Pancreas (tissue), 10 donors: ENCODE measurements at regions not wholly inside any gene's neighbourhood (a gene's known extent, or its start where the extent isn't known, plus 50 kb on each side); places are given as distances from the start of the nearest gene placed in this dataset.

ENCODE experiments used
- ATAC-seq, 4 donors: fragments of 200-7000 bp; cut with Tn5 transposase; one replicate each; pipeline versions ENCODE4 v1.8.0 to v1.9.1; 2020; ENCODE audit warnings: mild to moderate bottlenecking in 4 of 4, moderate library complexity in 4 of 4
- DNase-seq, 6 donors: peaks; one replicate each; pipeline ENCODE4 v3.0.0-alpha.2; 2020
- FAIRE-seq: peaks from 2 replicates; lab custom pipeline; 2012; peaks lifted over from hg19 to GRCh38; lab: Jason Lieb, UNC
- H3K27ac ChIP-seq, 4 donors: fragments of 200-600 bp; sonication (generic); 1 replicate in 3 of 4; 2 replicates in 1 of 4; pipeline versions ENCODE4 v1.5.0 to v1.8.0; 2020
- H3K27me3 ChIP-seq, 4 donors: fragments of 200-600 bp; one replicate each; pipeline ENCODE4 v1.8.0; 2021
- H3K36me3 ChIP-seq, 3 donors: fragments of 200-600 bp; sonication (generic) in 1 of 3; one replicate each; pipeline versions ENCODE4 v1.5.0 to v1.8.0; 2020 to 2021
- H3K4me1 ChIP-seq, 3 donors: fragments of 200-600 bp; one replicate each; pipeline ENCODE4 v1.8.0; 2021
- H3K4me3 ChIP-seq, 4 donors: fragments of 200-600 bp; sonication (generic) in 2 of 4; one replicate each; pipeline versions ENCODE4 v1.5.0 to v1.8.0; 2020 to 2021
- H3K9me3 ChIP-seq, 4 donors: fragments of 200-600 bp; one replicate each; pipeline ENCODE4 v1.8.0; 2021
- WGBS, 2 donors: extraction: QIAGEN DNeasy Blood & Tissue Kit; methylation state at CpG; one replicate each; pipeline ENCODE4 v1.1.7; 2013; 5-methylcytosine and 5-hydroxymethylcytosine counted together
- intact Hi-C, 3 donors: fragments of 100-400 bp; cut with DNase I; formaldehyde crosslinking; loops; one replicate each; pipeline versions ENCODE4 v1.11.1 to v1.14.2; 2022
- TF ChIP-seq, protein P1 (sequence below), 4 donors: fragments of 200-600 bp; sonication (generic) in 3 of 4; IDR thresholded peaks; one replicate each; pipeline versions ENCODE4 v1.5.0 to v1.8.0; 2021; ENCODE audit warnings: antibody characterized with exemption in 4 of 4
- donor health status: healthy with polysubstance abuse.
- donor health status: DM: no; HTN: no; CAD: no; lungs with moderate emphysema.
- donor health status: DM: no; HTN: no; CAD: no.
- donor health status: control.
- donor health status: control.
- donor health status: Bipolar disorder and iron deficiency.
- donor health status: DM: yes; HTN: yes; CAD: no.
- donor health status: DM: no; HTN: no; CAD: no.
- donor health status: DM: no; HTN: no; CAD: no.
- donor health status: DM: yes; HTN: yes; CAD: no.

DNA sequence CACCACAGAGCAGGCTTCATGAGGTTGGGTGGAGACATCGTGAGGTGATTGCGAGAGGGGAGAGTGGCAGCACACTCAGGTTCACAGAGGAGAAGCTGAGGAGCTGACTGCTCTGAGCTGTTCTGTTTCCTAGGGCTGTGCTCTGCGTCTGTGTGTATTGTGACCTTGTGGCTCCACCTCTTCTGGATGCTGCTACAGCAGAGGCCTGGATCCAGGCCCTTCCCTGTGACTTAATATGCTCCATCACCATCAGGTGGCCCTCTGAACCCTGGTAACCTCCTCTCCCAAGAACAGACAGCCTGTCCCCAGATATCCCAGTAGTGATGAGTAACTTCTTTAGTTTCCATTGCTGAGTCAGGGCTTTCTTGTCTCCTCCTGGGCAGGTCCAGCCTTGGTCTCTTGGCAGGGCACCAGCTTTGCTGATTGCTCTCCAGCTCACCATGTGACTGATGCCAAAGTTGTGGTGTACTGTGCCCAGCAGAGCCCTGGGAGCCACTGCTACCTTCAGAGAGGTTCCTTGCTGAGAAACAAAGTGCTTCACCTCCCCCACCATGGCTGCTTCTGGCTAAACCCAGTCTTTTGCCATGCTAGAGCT lies 212.8 kb upstream of the CHD1 start:
- FAIRE-seq (no peak), DNase-seq (peak in 1 of 6 donors; percentile 25), ATAC-seq (no peak)
- intact Hi-C loops: no loop called here
- Histone ChIP-seq H3K4me3 (no peak overlapping the region), H3K36me3 (no peaks in the 10 kb centered on the region), H3K9me3 (no peaks in the 10 kb centered on the region), H3K27ac (no peak overlapping the region), H3K4me1 (no peaks in the 10 kb centered on the region), H3K27me3 (no peaks in the 10 kb centered on the region)
- TF ChIP-seq, protein P1, sequence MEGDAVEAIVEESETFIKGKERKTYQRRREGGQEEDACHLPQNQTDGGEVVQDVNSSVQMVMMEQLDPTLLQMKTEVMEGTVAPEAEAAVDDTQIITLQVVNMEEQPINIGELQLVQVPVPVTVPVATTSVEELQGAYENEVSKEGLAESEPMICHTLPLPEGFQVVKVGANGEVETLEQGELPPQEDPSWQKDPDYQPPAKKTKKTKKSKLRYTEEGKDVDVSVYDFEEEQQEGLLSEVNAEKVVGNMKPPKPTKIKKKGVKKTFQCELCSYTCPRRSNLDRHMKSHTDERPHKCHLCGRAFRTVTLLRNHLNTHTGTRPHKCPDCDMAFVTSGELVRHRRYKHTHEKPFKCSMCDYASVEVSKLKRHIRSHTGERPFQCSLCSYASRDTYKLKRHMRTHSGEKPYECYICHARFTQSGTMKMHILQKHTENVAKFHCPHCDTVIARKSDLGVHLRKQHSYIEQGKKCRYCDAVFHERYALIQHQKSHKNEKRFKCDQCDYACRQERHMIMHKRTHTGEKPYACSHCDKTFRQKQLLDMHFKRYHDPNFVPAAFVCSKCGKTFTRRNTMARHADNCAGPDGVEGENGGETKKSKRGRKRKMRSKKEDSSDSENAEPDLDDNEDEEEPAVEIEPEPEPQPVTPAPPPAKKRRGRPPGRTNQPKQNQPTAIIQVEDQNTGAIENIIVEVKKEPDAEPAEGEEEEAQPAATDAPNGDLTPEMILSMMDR (IDR thresholded peaks at IDR 0.05): no peak
- WGBS, 2 donors: 67 to 70% methylated on average over 3 of the region's 3 CpGs

DNA sequence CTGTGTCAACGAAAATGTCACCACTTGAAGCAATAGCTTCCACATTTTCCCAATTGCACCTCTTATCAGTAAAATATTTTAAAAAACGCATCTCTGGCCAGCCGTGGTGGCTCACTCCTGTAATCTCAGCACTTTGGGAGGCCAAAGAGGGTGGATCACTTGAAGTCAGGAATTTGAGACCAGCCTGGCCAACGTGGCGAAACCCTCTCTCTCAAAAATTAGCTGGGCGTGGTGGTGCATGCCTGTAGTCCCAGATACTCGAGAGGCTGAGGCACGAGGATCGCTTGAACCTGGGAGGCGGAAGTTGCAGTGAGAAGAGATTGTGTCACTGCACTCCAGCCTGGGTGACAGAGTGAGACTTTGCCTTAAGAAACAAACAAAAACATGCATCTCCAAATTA lies 210.1 kb upstream of the CHD1 start:
- H3K4me3 ChIP-seq: no peak overlapping the region
- TF ChIP-seq, protein P1 (IDR thresholded peaks at IDR 0.05): no peak
- H3K9me3 ChIP-seq: no peaks in the 10 kb centered on the region
- intact Hi-C loops: no loop called here
- no peaks in the 10 kb centered on the region for H3K36me3 ChIP-seq
- no peaks in the 10 kb centered on the region for H3K4me1 ChIP-seq
- ATAC-seq (no peak), FAIRE-seq (no peak), DNase-seq (no peak)
- H3K27ac ChIP-seq: no peak overlapping the region
- WGBS, 2 donors: 73 to 77% methylated on average over 10 of the region's 10 CpGs
- H3K27me3 ChIP-seq: no peaks in the 10 kb centered on the region

DNA sequence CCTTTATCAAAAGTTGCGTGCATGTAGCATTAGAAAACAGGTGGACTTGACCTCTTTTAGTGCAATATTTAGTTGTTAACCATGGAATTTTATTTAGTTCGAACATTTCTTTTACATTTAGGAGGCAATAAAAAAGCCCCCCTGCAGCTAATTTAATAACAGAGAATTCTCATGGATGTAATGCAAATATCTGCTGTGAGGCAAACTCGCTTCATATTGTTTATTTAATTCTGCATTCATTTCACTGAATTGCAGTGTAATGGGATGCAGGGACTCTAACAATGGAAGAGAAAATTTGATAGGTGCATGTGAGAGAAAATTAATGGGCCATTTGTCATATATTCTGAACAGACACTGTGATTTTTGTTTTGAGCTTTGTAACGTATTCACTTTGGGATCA lies 205.1 kb upstream of the CHD1 start:
- ATAC-seq: no peak
- Histone ChIP-seq H3K27ac (no peak overlapping the region), H3K36me3 (no peaks in the 10 kb centered on the region), H3K9me3 (no peaks in the 10 kb centered on the region), H3K4me3 (no peak overlapping the region), H3K27me3 (no peaks in the 10 kb centered on the region), H3K4me1 (no peaks in the 10 kb centered on the region)
- TF ChIP-seq, protein P1 (IDR thresholded peaks at IDR 0.05): no peak
- intact Hi-C loops: no loop called here
- no peak for DNase-seq
- 73 to 78% methylated on average over 4 of the region's 4 CpGs for WGBS, 2 donors
- no peak for FAIRE-seq

DNA sequence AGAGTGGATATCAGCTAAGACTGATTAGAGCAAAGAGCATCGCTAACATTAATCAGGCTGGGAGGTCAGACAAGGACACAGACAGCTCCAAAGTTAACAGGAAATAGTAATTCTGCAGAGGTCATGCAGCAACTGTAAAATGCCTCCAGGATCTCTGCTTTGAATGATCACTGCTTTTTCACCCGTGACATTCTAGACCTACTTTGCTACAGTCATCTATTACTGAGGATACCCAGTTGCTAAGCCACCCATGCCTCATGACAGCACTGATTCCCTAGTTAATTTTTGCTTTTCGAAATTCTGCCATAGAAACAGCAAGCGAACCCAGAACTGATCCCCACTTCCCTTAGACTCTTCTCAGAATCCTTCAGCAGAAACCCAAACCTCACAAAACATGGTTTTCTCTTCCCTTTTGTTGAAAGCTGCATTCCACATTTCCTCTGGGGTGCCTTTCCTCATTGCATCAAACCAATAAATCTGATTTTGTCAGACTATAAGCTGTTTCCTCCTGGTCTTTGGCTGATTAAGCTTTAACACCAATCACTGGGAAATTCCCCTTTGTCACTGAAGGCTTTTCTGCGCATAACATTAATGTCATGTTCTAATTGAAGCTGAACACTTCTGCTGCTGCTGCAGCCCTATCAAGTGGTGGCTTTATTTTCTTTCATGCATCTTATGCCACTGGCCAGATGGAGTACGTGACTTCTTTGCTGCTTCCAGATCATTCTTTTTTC lies 201.1 kb upstream of the CHD1 start:
- intact Hi-C loops: no loop called here
- no peaks in the 10 kb centered on the region for H3K27me3 ChIP-seq
- FAIRE-seq (no peak), ATAC-seq (no peak), DNase-seq (no peak)
- H3K27ac ChIP-seq: no peak overlapping the region
- H3K4me1 ChIP-seq: no peaks in the 10 kb centered on the region
- H3K36me3 ChIP-seq: no peaks in the 10 kb centered on the region
- no peak overlapping the region for H3K4me3 ChIP-seq
- TF ChIP-seq, protein P1 (IDR thresholded peaks at IDR 0.05): no peak
- H3K9me3 ChIP-seq: no peaks in the 10 kb centered on the region
- 63 to 70% methylated on average over 6 of the region's 6 CpGs for WGBS, 2 donors

DNA sequence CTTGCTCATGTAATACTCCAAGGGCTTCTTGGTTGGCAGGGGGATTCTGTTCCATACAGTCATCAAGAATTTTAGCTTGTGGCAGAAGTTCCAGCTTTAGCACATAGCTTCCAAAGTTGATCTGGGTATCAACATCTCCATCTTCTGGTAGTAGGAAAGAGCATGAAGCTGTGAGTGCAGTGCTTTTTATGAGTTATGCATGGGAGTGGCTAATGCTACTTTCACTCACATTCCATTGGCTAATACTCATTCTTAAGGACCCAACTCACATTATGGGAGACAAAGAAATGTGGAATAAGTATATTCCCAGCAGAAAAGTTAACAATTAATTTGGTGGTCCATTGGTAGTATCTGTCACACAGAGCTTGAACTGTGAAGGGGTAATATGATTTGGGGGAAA lies 194.2 kb upstream of the CHD1 start:
- ATAC-seq: no peak
- no peak overlapping the region for H3K27ac ChIP-seq
- no peaks in the 10 kb centered on the region for H3K36me3 ChIP-seq
- no peaks in the 10 kb centered on the region for H3K4me1 ChIP-seq
- no peaks in the 10 kb centered on the region for H3K9me3 ChIP-seq
- H3K4me3 ChIP-seq: no peak overlapping the region
- H3K27me3 ChIP-seq: no peaks in the 10 kb centered on the region
- TF ChIP-seq, protein P1 (IDR thresholded peaks at IDR 0.05): no peak
- intact Hi-C loops: no loop called here
- no peak for DNase-seq
- no peak for FAIRE-seq
